GM19452 (cell line): ENCODE measurements at regions not wholly inside any gene's neighbourhood (a gene's known extent, or its start where the extent isn't known, plus 50 kb on each side); places are given as distances from the start of the nearest gene placed in this dataset.
"Not testable (repeated sequence)": the region's sequence is repeated elsewhere in the genome, so short reads cannot be mapped to it uniquely, and the experiment has no call there.

Source experiments
- ATAC-seq: cut with Tn5 transposase; IDR thresholded peaks from one replicate; pipeline ENCODE4 v1.9.1; 2021; ENCODE audit not compliant: unreplicated experiment

GRCh38 chr6:125647391-125647790 is 102.0 kb upstream of the HEY2 start:
- ATAC-seq: no peak

- ATAC-seq: not testable (repeated sequence)
Measured at GRCh38 chr6:125653752-125654151, 95.7 kb upstream of the HEY2 start.

GRCh38 chr6:125655511-125655910 is 93.9 kb upstream of the HEY2 start:
- no peak for ATAC-seq

GRCh38 chr6:125656287-125656870 is 93.1 kb upstream of the HEY2 start:
- ATAC-seq: no peak

- no peak for ATAC-seq
Measured at GRCh38 chr6:125658136-125658535, 91.3 kb upstream of the HEY2 start.

GRCh38 chr6:125658759-125659431 is 90.5 kb upstream of the HEY2 start:
- ATAC-seq: no peak

- no peak for ATAC-seq
Measured at GRCh38 chr6:125659887-125660286, 89.5 kb upstream of the HEY2 start.

GRCh38 chr6:125662296-125662695 is 87.1 kb upstream of the HEY2 start:
- no peak for ATAC-seq

GRCh38 chr6:125665295-125665814 is 84.1 kb upstream of the HEY2 start:
- no peak for ATAC-seq

- no peak for ATAC-seq
Measured at GRCh38 chr6:125667326-125667725, 82.1 kb upstream of the HEY2 start.

- ATAC-seq: no peak
Measured at GRCh38 chr6:125668071-125668470, 81.4 kb upstream of the HEY2 start.

- no peak for ATAC-seq
Measured at GRCh38 chr6:125670568-125670967, 78.9 kb upstream of the HEY2 start.

- no peak for ATAC-seq
Measured at GRCh38 chr6:125671323-125671722, 78.1 kb upstream of the HEY2 start.

GRCh38 chr6:125674230-125674629 is 75.2 kb upstream of the HEY2 start:
- no peak for ATAC-seq

GRCh38 chr6:125678601-125679000 is 70.8 kb upstream of the HEY2 start:
- ATAC-seq: no peak

GRCh38 chr6:125679128-125679527 is 70.3 kb upstream of the HEY2 start:
- ATAC-seq: no peak

GRCh38 chr6:125679651-125680050 is 69.8 kb upstream of the HEY2 start:
- no peak for ATAC-seq

- ATAC-seq: no peak
Measured at GRCh38 chr6:125682939-125683338, 66.5 kb upstream of the HEY2 start.

GRCh38 chr6:125688138-125688537 is 61.3 kb upstream of the HEY2 start:
- no peak for ATAC-seq

GRCh38 chr6:125693480-125693879 is 56.0 kb upstream of the HEY2 start:
- no peak for ATAC-seq

- ATAC-seq: no peak
Measured at GRCh38 chr6:125699591-125699990, 49.8 kb upstream of the HEY2 start.
